ENCODE measurements at regions not wholly inside any gene's neighbourhood (a gene's known extent, or its start where the extent isn't known, plus 50 kb on each side); places are given as distances from the start of the nearest gene placed in this dataset.

DNA sequence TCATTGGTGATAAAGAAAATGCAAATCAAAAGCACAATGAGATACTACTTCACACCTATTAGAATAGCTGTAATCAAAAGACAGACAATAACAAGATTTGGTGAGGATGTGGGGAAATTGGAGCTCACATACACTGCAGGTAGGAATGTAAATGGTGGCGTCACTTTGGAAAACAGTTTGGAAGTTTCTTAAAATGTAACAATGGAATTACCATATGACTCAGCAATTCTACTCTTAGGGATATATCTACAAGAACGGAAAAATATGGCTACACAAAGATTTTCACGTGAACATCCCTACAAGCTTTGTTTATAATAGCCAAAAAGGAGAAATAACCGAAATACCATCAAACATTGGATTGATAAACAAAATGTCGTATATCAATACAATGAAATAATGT, 270.4 kb downstream of the DOK5 start:
- no peak for TF ChIP-seq POLR2AphosphoS5 (IDR thresholded peaks at IDR 0.05; ENCODE audit: insufficient read depth in 1 of 2, low read depth in 1 of 2)
- TF ChIP-seq, protein P1, sequence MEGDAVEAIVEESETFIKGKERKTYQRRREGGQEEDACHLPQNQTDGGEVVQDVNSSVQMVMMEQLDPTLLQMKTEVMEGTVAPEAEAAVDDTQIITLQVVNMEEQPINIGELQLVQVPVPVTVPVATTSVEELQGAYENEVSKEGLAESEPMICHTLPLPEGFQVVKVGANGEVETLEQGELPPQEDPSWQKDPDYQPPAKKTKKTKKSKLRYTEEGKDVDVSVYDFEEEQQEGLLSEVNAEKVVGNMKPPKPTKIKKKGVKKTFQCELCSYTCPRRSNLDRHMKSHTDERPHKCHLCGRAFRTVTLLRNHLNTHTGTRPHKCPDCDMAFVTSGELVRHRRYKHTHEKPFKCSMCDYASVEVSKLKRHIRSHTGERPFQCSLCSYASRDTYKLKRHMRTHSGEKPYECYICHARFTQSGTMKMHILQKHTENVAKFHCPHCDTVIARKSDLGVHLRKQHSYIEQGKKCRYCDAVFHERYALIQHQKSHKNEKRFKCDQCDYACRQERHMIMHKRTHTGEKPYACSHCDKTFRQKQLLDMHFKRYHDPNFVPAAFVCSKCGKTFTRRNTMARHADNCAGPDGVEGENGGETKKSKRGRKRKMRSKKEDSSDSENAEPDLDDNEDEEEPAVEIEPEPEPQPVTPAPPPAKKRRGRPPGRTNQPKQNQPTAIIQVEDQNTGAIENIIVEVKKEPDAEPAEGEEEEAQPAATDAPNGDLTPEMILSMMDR (IDR thresholded peaks at IDR 0.05), result no peak
- no peak for TF ChIP-seq POLR2A (IDR thresholded peaks at IDR 0.05)

Data from vagina (tissue), 2 donors.